Suprapubic skin (tissue), 4 donors: ENCODE measurements at regions not wholly inside any gene's neighbourhood (a gene's known extent, or its start where the extent isn't known, plus 50 kb on each side); places are given as distances from the start of the nearest gene placed in this dataset.

Source experiments
- DNase-seq, 2 donors: peaks; one replicate each; pipeline ENCODE4 v3.0.0-alpha.2; 2019; ENCODE audit warnings: low spot score in 2 of 2
- H3K27ac ChIP-seq: fragments of 200-600 bp; sonication (generic); one replicate; pipeline ENCODE4 v1.5.1; 2019
- H3K27me3 ChIP-seq: fragments of 200-600 bp; sonication (generic); one replicate; pipeline ENCODE4 v1.5.1; 2019
- H3K36me3 ChIP-seq: fragments of 200-600 bp; sonication (generic); one replicate; pipeline ENCODE4 v1.5.1; 2019
- H3K4me1 ChIP-seq: fragments of 200-600 bp; sonication (generic); one replicate; pipeline ENCODE4 v1.5.1; 2019
- H3K4me3 ChIP-seq: fragments of 200-600 bp; sonication (generic); one replicate; pipeline ENCODE4 v1.5.1; 2019; ENCODE audit warnings: mild to moderate bottlenecking
- H3K9me3 ChIP-seq: fragments of 200-600 bp; sonication (generic); one replicate; pipeline ENCODE4 v1.5.1; 2019
- EP300 ChIP-seq: sonication (generic); formaldehyde crosslinking; IDR thresholded peaks from one replicate; pipeline ENCODE4 v1.6.1; 2017; ENCODE audit warnings: antibody characterized with exemption
- POLR2A ChIP-seq, 2 donors: fragments of 450-650 bp; IDR thresholded peaks; one replicate each; pipeline ENCODE4 v1.6.1; 2017; ENCODE audit warnings: antibody characterized with exemption in 2 of 2, mild to moderate bottlenecking in 2 of 2, moderate library complexity in 2 of 2
- POLR2AphosphoS5 ChIP-seq, 3 donors: sonication (generic); formaldehyde crosslinking; IDR thresholded peaks; one replicate each; pipeline ENCODE4 v1.6.1; 2017; ENCODE audit warnings: antibody characterized with exemption in 3 of 3
- WGBS: methylation state at CpG from one replicate; pipeline ENCODE4 v1.1.5; 2018; 5-methylcytosine and 5-hydroxymethylcytosine counted together
- TF ChIP-seq, protein P1 (sequence below), 2 donors: fragments of 200-600 bp in 1 of 2; fragments of 450-650 bp in 1 of 2; sonication (generic) in 1 of 2; IDR thresholded peaks; one replicate each; pipeline ENCODE4 v1.5.1; 2016 to 2019; ENCODE audit warnings: antibody characterized with exemption in 2 of 2, mild to moderate bottlenecking in 1 of 2, moderate library complexity in 1 of 2

- Histone ChIP-seq H3K27ac (no peak overlapping the region), H3K36me3 (no peaks in the 10 kb centered on the region), H3K4me1 (no peaks in the 10 kb centered on the region), H3K4me3 (no peak overlapping the region), H3K27me3 (no peaks in the 10 kb centered on the region), H3K9me3 (no peaks in the 10 kb centered on the region)
- TF ChIP-seq EP300 = no peak
- TF ChIP-seq POLR2AphosphoS5 (IDR thresholded peaks at IDR 0.05) = no peak
- TF ChIP-seq, protein P1, sequence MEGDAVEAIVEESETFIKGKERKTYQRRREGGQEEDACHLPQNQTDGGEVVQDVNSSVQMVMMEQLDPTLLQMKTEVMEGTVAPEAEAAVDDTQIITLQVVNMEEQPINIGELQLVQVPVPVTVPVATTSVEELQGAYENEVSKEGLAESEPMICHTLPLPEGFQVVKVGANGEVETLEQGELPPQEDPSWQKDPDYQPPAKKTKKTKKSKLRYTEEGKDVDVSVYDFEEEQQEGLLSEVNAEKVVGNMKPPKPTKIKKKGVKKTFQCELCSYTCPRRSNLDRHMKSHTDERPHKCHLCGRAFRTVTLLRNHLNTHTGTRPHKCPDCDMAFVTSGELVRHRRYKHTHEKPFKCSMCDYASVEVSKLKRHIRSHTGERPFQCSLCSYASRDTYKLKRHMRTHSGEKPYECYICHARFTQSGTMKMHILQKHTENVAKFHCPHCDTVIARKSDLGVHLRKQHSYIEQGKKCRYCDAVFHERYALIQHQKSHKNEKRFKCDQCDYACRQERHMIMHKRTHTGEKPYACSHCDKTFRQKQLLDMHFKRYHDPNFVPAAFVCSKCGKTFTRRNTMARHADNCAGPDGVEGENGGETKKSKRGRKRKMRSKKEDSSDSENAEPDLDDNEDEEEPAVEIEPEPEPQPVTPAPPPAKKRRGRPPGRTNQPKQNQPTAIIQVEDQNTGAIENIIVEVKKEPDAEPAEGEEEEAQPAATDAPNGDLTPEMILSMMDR (IDR thresholded peaks at IDR 0.05) = no peak
- TF ChIP-seq POLR2A (IDR thresholded peaks at IDR 0.05) = no peak
- WGBS = 87% methylated on average over 6 of the region's 6 CpGs
- no peak for DNase-seq
These were observed 665.2 kb upstream of the ADGRL2 start for GRCh38 chr1:81135524-81135923.

DNA sequence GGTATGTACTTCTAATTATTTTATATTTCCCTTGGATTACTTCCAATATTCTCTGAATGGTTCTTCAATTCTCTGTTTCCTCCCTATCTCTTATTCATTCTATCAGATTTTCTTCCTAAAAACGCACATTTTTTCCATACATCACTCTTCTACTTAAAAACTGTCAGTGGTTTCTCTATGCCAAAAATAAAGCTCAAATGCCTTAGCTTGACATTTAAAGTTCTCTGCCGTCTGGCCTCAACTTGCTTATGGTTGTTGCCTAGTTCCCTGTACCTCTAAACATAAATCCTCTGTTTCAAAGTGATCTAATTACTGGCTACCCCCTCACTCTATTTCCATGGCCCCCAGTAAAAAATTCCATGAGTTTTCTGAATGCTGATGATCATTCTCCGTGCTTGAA lies 671.0 kb upstream of the ADGRL2 start:
- Histone ChIP-seq H3K36me3 (no peaks in the 10 kb centered on the region), H3K9me3 (no peaks in the 10 kb centered on the region), H3K27me3 (no peaks in the 10 kb centered on the region), H3K4me1 (no peaks in the 10 kb centered on the region), H3K27ac (no peak overlapping the region), H3K4me3 (no peak overlapping the region)
- 46% methylated on average over 3 of the region's 3 CpGs for WGBS
- no peak for DNase-seq
- TF ChIP-seq, protein P1 (IDR thresholded peaks at IDR 0.05) = no peak
- TF ChIP-seq EP300 (no peak), POLR2A (IDR thresholded peaks at IDR 0.05) (no peak), POLR2AphosphoS5 (IDR thresholded peaks at IDR 0.05) (no peak)

GRCh38 chr1:81129366-81129765 lies 671.4 kb upstream of the ADGRL2 start:
- DNase-seq = no peak
- WGBS = 57% methylated on average over 4 of the region's 4 CpGs
- H3K4me1 ChIP-seq = no peaks in the 10 kb centered on the region

DNA sequence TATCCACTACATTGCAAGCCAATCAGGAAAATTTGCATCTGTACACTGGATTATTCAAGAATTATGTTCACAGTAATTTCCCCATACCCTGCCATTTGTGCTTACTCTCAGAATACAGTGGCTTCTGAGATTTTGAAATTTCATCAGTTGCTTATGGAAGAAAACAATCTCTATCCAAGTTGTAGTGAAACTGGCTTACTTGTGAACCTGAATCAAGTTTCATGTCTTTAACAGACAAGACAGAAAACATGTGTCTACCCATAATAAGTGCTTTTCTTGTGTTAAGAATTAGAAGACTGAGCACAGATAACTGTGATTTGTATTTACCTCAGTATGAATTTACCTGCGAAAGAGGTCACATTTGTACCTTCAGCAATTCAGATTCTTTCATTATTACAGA lies 672.7 kb upstream of the ADGRL2 start:
- no peak for TF ChIP-seq EP300
- TF ChIP-seq POLR2A (IDR thresholded peaks at IDR 0.05) = no peak
- no peak for TF ChIP-seq POLR2AphosphoS5 (IDR thresholded peaks at IDR 0.05)
- TF ChIP-seq, protein P1 (IDR thresholded peaks at IDR 0.05) = no peak
- Histone ChIP-seq H3K27ac (no peak overlapping the region), H3K4me1 (no peaks in the 10 kb centered on the region), H3K27me3 (no peaks in the 10 kb centered on the region), H3K36me3 (no peaks in the 10 kb centered on the region), H3K4me3 (no peak overlapping the region), H3K9me3 (no peaks in the 10 kb centered on the region)
- WGBS = 96% methylated on average over 1 of the region's 1 CpG
- no peak for DNase-seq

More at GRCh38 chr1:81129366-81129765, 671.4 kb upstream of the ADGRL2 start:
- Histone ChIP-seq H3K27ac (no peak overlapping the region), H3K36me3 (no peaks in the 10 kb centered on the region), H3K4me3 (no peak overlapping the region), H3K9me3 (no peaks in the 10 kb centered on the region), H3K27me3 (no peaks in the 10 kb centered on the region)
- TF ChIP-seq EP300 (no peak), POLR2A (IDR thresholded peaks at IDR 0.05) (no peak), POLR2AphosphoS5 (IDR thresholded peaks at IDR 0.05) (no peak)
- TF ChIP-seq, protein P1 (IDR thresholded peaks at IDR 0.05) = no peak

GRCh38 chr1:81126989-81127581 lies 673.6 kb upstream of the ADGRL2 start:
- Histone ChIP-seq H3K27ac (no peak overlapping the region), H3K36me3 (no peaks in the 10 kb centered on the region), H3K4me1 (no peaks in the 10 kb centered on the region), H3K27me3 (no peaks in the 10 kb centered on the region), H3K4me3 (no peak overlapping the region), H3K9me3 (no peaks in the 10 kb centered on the region)
- no peak for DNase-seq
- no peak for TF ChIP-seq POLR2A (IDR thresholded peaks at IDR 0.05)
- TF ChIP-seq EP300 = no peak
- no peak for TF ChIP-seq POLR2AphosphoS5 (IDR thresholded peaks at IDR 0.05)
- TF ChIP-seq, protein P1 (IDR thresholded peaks at IDR 0.05) = no peak
- WGBS = 64% methylated on average over 3 of the region's 3 CpGs
